PFSK-1 (cell line): ENCODE measurements at regions not wholly inside any gene's neighbourhood (a gene's known extent, or its start where the extent isn't known, plus 50 kb on each side); places are given as distances from the start of the nearest gene placed in this dataset.

ENCODE experiments used
- FOXP2 ChIP-seq: optimal IDR thresholded peaks from 2 replicates; pipeline ENCODE3; 2011; ENCODE audit warnings: borderline replicate concordance, control low read depth, inconsistent platforms; ENCODE audit not compliant: insufficient read depth; ENCODE audit errors: extremely low read length, extremely low read depth
- POLR2AphosphoS5 ChIP-seq: IDR thresholded peaks from 2 replicates; pipeline ENCODE4 v1.6.1; 2012; ENCODE audit warnings: low read depth, mild to moderate bottlenecking, control low read depth, low read length, moderate library complexity
- SIN3A ChIP-seq: IDR thresholded peaks from 2 replicates; pipeline ENCODE4 v1.6.1; 2012; ENCODE audit warnings: mild to moderate bottlenecking, low read length, moderate library complexity, borderline replicate concordance; ENCODE audit not compliant: insufficient read depth
- TAF1 ChIP-seq: IDR thresholded peaks from 2 replicates; pipeline ENCODE4 v1.6.1; 2012; ENCODE audit warnings: low read length, control low read depth, borderline replicate concordance; ENCODE audit not compliant: insufficient read depth
- TF ChIP-seq, protein P1 (sequence below), 2 experiments: IDR thresholded peaks; 2 replicates each; pipeline versions ENCODE4 v1.6.1 to v1.8.0; 2011 to 2012; ENCODE audit warnings: low read depth in 2 of 2, low read length in 2 of 2, control low read depth in 1 of 2, inconsistent platforms in 1 of 2, mild to moderate bottlenecking in 1 of 2, moderate library complexity in 1 of 2; ENCODE audit not compliant: insufficient read depth in 1 of 2

DNA sequence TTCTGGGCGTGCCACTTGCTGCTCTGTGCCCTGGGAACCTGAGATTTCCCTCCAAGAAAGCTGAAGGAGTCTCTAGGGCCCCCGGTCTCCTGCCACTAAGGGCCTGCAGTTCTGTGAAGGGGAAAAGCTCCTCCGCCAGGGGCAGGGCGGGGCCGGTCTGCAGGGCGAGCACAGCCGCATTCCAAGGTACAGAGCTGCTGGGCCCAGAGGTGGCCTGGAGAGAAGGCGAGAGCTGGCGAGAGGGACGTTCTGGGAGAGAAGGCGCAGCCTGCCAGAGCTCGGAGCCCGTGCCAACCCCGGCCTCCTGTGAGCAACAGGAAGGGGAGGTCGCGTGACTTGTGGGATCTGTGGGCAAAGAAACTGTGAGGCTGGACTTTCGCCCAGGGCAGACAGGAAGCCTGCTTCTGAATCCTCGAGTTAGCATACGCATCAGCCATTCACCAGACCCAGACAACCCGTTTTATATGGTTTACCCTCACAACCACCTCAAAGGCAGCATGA lies 500.4 kb downstream of the SHQ1 start:
- TF ChIP-seq POLR2AphosphoS5 (no peak), TAF1 (no peak), SIN3A (no peak), FOXP2 (no peak)
- TF ChIP-seq, protein P1, sequence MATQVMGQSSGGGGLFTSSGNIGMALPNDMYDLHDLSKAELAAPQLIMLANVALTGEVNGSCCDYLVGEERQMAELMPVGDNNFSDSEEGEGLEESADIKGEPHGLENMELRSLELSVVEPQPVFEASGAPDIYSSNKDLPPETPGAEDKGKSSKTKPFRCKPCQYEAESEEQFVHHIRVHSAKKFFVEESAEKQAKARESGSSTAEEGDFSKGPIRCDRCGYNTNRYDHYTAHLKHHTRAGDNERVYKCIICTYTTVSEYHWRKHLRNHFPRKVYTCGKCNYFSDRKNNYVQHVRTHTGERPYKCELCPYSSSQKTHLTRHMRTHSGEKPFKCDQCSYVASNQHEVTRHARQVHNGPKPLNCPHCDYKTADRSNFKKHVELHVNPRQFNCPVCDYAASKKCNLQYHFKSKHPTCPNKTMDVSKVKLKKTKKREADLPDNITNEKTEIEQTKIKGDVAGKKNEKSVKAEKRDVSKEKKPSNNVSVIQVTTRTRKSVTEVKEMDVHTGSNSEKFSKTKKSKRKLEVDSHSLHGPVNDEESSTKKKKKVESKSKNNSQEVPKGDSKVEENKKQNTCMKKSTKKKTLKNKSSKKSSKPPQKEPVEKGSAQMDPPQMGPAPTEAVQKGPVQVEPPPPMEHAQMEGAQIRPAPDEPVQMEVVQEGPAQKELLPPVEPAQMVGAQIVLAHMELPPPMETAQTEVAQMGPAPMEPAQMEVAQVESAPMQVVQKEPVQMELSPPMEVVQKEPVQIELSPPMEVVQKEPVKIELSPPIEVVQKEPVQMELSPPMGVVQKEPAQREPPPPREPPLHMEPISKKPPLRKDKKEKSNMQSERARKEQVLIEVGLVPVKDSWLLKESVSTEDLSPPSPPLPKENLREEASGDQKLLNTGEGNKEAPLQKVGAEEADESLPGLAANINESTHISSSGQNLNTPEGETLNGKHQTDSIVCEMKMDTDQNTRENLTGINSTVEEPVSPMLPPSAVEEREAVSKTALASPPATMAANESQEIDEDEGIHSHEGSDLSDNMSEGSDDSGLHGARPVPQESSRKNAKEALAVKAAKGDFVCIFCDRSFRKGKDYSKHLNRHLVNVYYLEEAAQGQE (IDR thresholded peaks at IDR 0.05; ENCODE audit: insufficient read depth in 1 of 2, low read depth in 2 of 2, low read length in 2 of 2) = no peak

DNA sequence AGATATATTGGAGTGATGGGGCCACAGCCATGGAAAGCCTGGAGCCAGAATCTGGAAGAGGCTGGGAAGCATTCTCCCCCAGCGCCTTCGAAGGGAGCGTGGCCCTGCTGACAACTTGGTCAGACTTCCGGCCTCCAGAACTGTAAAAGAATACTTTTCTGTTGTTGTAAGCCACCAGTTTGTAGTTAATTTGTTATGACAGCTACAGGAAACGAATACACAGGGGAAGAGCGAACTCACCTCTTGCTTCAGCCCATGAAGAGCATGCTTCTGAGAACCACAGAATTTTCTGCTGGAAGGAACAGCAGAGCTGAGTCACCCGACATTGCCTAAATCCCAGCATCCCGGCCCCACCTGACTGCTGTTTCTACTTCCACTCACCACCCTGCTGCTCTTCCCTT lies 501.7 kb downstream of the SHQ1 start:
- TF ChIP-seq FOXP2 = no peak
- TF ChIP-seq TAF1 = peak; percentile 29; the same call in 1 of the 2 replicates
- TF ChIP-seq SIN3A = peak; percentile 81; the same call in 1 of the 2 replicates

DNA sequence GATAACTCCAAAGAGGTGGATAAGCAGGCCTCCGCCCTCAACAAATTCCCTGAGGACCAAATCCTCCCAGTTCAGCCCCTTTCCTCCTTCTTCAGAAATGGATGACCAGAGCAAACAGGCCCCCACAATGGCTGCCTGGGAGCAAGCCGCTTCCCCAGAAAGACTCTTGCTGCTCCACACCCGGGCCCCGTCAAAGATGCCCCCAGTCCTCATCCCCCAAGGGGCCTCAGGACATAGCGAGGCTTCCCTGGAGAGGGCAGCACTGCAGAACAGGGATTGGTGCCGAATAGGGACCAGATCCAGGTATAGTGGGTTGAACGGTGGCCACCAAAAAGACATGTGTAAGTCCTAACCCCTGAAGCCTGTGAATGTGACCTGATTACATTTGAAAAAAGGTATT lies 502.3 kb downstream of the SHQ1 start:
- TF ChIP-seq TAF1 (no peak), FOXP2 (no peak), POLR2AphosphoS5 (no peak), SIN3A (no peak)
- TF ChIP-seq, protein P1 (IDR thresholded peaks at IDR 0.05; ENCODE audit: insufficient read depth in 1 of 2, low read depth in 2 of 2, low read length in 2 of 2) = no peak

DNA sequence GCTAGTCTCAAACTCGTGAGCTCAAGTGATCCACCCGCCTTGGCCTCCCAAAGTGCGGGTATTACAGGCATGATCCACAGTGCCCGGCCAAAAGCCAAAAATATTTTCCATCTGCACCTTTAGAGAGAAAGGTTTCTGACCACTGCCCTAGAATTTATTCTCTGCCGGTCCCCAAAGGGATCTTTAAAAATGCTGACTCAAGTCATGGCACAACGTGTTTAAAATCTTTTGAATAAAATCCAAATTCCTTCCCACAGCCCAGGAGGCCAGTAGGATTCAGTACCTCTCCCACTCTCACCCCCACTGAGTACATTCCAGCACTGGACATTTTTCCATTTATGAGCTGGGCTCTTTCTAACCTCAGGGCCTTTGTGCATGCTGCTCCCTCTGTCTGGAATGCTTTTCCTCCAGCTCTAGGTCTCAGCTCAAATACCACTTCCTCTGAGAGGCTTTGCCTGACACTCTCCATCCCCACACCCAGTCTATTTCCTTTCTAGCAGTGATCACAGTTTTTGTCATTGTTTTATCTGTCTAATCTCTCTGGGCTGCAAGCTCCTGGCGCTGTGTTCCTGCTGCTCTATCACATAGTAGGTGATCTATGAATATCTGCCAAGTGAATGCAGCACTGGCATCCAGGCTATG lies 502.9 kb downstream of the SHQ1 start:
- TF ChIP-seq, protein P1 (IDR thresholded peaks at IDR 0.05; ENCODE audit: insufficient read depth in 1 of 2, low read depth in 2 of 2, low read length in 2 of 2) = no peak
- no peak for TF ChIP-seq TAF1
- TF ChIP-seq SIN3A = no peak
- TF ChIP-seq POLR2AphosphoS5 = no peak
- no peak for TF ChIP-seq FOXP2

DNA sequence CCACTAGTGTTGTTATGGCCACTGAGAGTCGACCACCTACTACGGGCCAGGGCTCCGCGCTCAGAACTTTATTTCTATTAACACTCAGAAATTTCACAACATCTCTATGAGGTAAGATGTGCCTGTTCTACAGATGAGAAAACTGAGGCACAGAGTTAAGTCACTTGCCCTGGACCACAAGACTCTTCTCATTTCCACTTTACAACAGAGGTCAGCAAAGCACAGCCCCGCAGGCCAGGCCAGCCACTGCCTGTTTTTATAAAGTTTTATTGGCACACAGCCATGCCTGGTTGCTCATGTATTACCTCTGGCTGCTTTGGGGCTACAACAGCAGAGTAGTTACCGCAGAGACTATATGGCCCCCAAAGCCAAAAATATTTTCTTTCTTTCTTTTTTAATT lies 503.6 kb downstream of the SHQ1 start:
- TF ChIP-seq POLR2AphosphoS5 (no peak), TAF1 (no peak), SIN3A (no peak), FOXP2 (no peak)
- TF ChIP-seq, protein P1 (IDR thresholded peaks at IDR 0.05; ENCODE audit: insufficient read depth in 1 of 2, low read depth in 2 of 2, low read length in 2 of 2) = no peak
